ENCODE measurements at regions not wholly inside any gene's neighbourhood (a gene's known extent, or its start where the extent isn't known, plus 50 kb on each side); places are given as distances from the start of the nearest gene placed in this dataset.
A peak's percentile ranks its signal among the peaks of the same experiment; 100 is the strongest.
"Not testable (repeated sequence)": the region's sequence is repeated elsewhere in the genome, so short reads cannot be mapped to it uniquely, and the experiment has no call there.

DNA sequence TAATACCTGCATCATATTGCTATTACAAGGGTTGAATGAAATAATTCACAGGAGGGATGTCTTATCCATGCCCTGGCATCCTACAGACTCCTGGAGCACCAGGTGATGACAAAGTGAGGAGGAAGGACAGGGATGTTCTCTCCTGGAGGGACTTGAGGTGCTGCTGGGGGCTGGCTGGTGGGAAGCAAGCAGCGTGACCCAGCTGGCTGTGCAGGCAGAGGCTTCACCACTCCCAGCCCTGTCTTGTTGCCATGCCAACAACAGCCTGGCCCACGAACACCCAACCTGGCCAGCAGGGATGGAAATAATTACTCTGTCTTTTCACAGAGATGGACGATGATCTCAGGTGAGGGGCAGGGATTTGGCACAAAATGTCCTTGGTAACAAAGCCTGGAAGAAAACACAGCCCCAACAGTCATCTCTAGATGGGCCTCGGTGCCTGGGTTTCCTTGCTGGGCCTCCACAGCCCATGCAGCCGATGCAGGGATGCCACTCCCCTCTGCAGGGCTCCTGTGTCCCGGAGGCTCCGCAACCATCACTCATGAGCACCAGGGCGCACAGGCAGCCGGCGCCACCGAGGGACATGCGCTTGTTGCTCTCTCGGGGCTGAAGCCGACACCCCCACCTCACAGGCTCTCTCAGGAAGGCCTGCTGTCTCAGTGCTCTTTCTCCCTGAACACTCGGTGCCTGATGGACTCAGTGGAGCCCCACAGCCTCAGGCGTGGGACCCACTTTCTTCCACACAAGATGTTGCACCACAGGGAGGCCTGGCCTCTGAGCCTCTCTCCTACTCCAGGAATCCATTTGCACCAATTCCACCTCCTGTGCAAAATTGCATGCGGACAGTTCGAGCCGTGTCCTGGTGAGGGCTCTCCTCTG is 205.9 kb downstream of the LAT start:
- TF ChIP-seq ZNF341 (tag by site-specific recombination; IDR thresholded peaks at IDR 0.05; ENCODE audit: low read depth) = peak; percentile 22; the same call in 1 of the 2 replicates
- H3K9me3 ChIP-seq (ENCODE audit: control insufficient read depth, insufficient read depth, low read depth, low read length); H3K27ac ChIP-seq (ENCODE audit: extremely low read depth, low read depth, low read length); CTCF ChIA-PET; H3K36me3 ChIP-seq (ENCODE audit: control insufficient read depth in 2 of 2, insufficient read depth in 1 of 2, low read length in 2 of 2); H3K4me1 ChIP-seq (ENCODE audit: control insufficient read depth, insufficient read depth, low read length); POLR2A ChIA-PET; H3K4me3 ChIP-seq (ENCODE audit: low read depth, low read length): not testable (repeated sequence)

DNA sequence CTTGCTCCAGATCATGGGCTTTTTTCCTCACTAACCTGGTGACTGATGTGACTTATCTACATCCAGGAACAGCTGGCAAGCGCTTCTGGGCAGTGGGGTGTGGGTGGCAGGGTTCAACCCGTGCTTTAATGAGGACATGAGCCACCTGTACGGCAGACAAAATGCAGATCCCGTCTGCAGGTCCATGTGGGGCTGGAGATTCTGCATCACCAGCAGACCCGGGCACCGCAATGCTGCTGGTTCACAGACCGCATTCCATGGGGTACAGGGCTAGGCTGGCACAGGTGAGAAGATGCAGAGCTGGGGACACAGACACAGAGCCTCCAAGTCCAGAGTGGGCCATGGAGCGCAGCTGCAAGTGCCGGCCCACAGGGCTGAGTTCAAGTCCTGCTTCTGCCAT is 204.0 kb downstream of the LAT start:
- H3K4me1 ChIP-seq (ENCODE audit: control insufficient read depth, insufficient read depth, low read length); H3K27ac ChIP-seq (ENCODE audit: extremely low read depth, low read depth, low read length); H3K36me3 ChIP-seq (ENCODE audit: control insufficient read depth in 2 of 2, insufficient read depth in 1 of 2, low read length in 2 of 2); H3K9me3 ChIP-seq (ENCODE audit: control insufficient read depth, insufficient read depth, low read depth, low read length); CTCF ChIA-PET; POLR2A ChIA-PET; H3K4me3 ChIP-seq (ENCODE audit: low read depth, low read length): not testable (repeated sequence)

DNA sequence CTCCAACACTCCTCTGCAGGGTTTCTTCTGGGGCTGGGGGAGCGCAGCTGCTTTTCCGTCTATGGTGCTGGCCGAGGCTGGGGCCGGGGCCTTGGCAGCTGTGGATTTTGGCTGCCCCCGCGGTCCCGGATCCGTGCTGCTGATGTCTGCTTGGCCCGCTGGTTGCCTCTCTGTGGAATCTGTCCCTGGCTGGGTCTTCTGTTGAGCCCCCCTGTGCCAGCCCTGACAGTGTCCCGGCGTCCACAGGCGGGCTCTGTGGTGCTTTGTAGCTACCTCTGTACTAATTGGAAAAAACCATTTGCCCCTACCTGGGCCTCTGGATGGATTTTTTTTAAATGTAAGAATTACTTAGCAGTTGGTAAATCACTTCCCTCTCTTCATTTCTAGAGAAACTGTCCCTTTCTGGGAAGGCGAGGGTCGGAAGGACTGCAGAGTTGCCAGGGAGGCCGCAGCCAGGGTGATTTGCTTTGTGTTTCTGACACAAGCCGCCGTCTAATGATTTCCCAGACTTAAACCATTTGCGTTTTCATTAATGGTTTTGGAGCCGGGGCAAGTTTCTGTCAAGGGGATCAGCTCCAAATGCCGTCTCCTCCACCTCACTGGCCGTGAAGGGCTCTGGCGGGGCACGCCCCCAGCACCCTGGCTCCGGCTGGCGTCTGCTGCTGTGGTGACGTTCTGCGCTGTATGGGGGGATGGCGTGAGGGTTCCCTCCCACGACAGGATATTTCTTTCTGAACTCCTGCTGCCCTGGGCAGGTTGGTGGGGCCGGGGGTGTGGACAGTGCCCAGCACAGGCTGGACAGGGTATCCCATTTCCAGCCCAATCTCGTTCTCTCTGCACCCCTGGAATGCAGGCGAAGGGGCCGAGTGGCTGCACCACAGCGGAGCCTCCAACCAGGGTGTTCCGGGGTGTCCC is 201.7 kb downstream of the LAT start:
- H3K9me3 ChIP-seq (ENCODE audit: control insufficient read depth, insufficient read depth, low read depth, low read length); H3K36me3 ChIP-seq (ENCODE audit: control insufficient read depth in 2 of 2, insufficient read depth in 1 of 2, low read length in 2 of 2); POLR2A ChIA-PET; H3K4me1 ChIP-seq (ENCODE audit: control insufficient read depth, insufficient read depth, low read length); H3K4me3 ChIP-seq (ENCODE audit: low read depth, low read length); H3K27ac ChIP-seq (ENCODE audit: extremely low read depth, low read depth, low read length); CTCF ChIA-PET: not testable (repeated sequence)

DNA sequence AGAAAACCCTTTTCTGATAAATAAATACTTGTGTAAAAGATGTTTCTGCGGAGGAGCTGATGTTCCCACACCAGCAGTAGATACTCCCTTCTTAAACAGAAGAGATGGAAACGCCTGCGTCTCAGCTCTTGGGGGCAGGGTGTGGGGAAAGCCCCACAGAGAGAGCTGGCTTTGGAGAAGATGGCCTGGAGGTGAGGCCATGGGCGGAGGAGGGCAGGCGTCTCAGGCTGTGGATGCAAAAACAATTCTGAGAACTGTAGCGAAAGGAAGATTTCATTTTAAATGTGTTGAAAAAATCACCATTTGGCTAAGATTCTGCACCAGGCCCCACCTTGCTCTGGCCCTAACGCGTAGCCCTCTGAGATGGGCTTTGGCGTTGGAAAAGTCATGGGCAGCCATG is 201.0 kb downstream of the LAT start:
- H3K4me3 ChIP-seq (ENCODE audit: low read depth, low read length); H3K4me1 ChIP-seq (ENCODE audit: control insufficient read depth, insufficient read depth, low read length); H3K9me3 ChIP-seq (ENCODE audit: control insufficient read depth, insufficient read depth, low read depth, low read length); POLR2A ChIA-PET; H3K36me3 ChIP-seq (ENCODE audit: control insufficient read depth in 2 of 2, insufficient read depth in 1 of 2, low read length in 2 of 2); CTCF ChIA-PET; H3K27ac ChIP-seq (ENCODE audit: extremely low read depth, low read depth, low read length): not testable (repeated sequence)

DNA sequence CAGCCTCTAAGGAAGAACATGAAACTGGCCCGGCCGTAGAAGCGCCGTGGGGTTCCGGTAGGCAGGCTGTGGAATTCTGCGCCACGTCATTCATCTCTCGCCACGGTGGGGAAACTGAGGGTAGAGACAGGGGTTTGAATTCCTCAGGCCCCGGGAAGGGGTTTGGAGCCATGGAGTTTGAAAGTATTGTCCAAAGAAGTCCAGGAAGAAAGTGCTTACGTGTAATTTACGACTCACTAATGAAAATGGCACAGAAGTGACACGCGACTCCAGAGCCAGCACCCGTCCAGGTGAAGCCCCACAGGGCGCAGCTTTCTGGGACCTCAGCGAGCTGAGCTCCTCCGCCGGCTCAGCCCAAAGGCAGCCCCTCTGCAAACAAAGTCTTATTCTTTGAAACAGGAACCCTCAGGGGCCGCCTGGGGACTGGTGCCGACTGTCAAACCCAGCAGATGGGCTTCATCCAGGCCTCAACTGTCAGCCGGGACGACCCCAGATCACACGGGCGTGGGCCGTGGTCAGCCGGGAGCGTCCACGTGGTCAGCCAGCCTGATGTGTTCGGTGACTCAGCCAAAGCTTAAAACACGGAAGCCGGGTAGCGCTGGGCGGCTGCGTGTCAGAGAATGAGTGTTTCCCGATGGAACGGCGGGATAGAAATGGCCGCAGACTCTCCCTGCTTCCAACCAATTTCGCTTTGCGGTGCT is 200.0 kb downstream of the LAT start:
- H3K4me1 ChIP-seq (ENCODE audit: control insufficient read depth, insufficient read depth, low read length); H3K4me3 ChIP-seq (ENCODE audit: low read depth, low read length); H3K36me3 ChIP-seq (ENCODE audit: control insufficient read depth in 2 of 2, insufficient read depth in 1 of 2, low read length in 2 of 2); H3K9me3 ChIP-seq (ENCODE audit: control insufficient read depth, insufficient read depth, low read depth, low read length); H3K27ac ChIP-seq (ENCODE audit: extremely low read depth, low read depth, low read length); POLR2A ChIA-PET: not testable (repeated sequence)
- CTCF ChIA-PET = interaction anchor here (0.8 kb wide), 1 partner anchor 49 kb away, joined by 3 read pairs; no protein-coding TSS in a partner anchor

DNA sequence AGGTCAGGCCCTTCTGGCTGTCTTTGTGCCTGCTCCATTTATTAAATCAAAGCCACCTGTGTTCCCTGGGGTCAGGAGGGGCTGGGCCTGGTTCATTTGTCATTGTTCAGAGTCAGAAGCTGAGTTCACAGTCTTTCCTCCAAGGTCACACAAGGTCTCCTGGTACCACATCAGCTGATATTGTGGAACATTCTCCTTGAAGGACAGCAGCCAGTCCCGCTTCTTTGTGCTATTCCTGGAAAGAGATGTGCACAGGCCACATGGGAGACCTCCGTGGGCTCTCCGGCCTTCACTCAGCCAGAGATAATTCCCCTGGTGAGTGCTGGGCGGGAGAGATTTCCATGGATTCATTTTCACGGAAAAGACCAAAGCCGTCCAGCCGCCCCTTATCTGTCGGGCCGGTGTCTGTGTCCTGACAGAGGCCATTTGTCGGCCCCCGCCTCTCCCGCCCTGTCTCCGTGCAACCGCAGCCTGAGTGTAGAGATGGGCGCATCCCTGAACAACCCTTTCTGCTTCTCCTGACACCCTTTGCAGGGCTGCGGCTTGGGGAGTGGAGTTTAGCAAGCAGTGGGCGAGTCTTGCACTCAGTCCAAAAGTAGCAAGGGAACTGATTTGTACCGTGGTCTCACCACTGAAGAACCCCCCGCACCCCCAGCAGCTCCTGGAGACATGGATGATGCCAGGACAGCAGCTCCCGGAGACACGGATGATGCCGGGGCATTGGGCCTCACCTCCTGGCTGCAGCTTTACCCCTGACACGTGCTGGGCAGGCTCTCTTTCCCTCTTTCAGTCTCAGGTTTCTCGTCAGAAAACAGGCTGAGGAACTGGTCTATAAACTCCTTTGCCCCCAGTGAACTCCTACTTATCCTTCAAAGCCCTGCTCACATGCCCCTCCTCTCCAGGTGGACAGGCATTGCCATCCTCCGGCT is 198.4 kb downstream of the LAT start:
- CTCF ChIA-PET; H3K4me1 ChIP-seq (ENCODE audit: control insufficient read depth, insufficient read depth, low read length); H3K9me3 ChIP-seq (ENCODE audit: control insufficient read depth, insufficient read depth, low read depth, low read length); H3K27ac ChIP-seq (ENCODE audit: extremely low read depth, low read depth, low read length); H3K4me3 ChIP-seq (ENCODE audit: low read depth, low read length); POLR2A ChIA-PET; H3K36me3 ChIP-seq (ENCODE audit: control insufficient read depth in 2 of 2, insufficient read depth in 1 of 2, low read length in 2 of 2): not testable (repeated sequence)
- TF ChIP-seq ZFP3 (tag by site-specific recombination; IDR thresholded peaks at IDR 0.05; ENCODE audit: low read depth) = peak; percentile 83
